ENCODE measurements at regions not wholly inside any gene's neighbourhood (a gene's known extent, or its start where the extent isn't known, plus 50 kb on each side); places are given as distances from the start of the nearest gene placed in this dataset.

GRCh38 chr3:23041918-23042696 lies 161.0 kb upstream of the UBE2E2 start:
- intact Hi-C loops (cut with micrococcal nuclease), result no loop called here
- no peak overlapping the region for H2AFZ ChIP-seq (ENCODE audit: low read depth, low read length, poor library complexity, severe bottlenecking)

DNA sequence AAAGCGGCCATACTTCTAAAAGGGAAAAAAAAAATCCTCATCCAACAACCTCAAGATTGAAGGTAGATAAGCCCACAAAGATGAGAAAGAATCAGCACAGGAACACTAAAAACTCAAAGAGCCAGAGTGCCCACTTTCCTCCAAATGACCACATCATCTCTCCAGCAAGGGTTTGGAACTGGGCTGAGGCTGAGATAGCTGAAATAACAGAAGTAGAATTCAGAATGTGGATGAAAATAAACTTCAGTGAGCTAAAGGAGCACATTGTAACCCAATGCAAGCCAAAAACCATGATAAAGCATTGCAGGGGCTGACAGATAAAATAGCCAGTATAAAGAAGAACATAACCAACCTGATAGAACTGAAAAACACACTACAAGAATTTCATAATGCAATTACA lies 158.7 kb upstream of the UBE2E2 start:
- POLR2A ChIA-PET, result no interaction called here
- intact Hi-C loops (cut with micrococcal nuclease), result no loop called here
- RAD21 ChIA-PET (ENCODE audit: low non-redundant PET in 1 of 2, low total read pairs in 2 of 2, uncharacterized antibody in 2 of 2, unreplicated experiment in 2 of 2), result no interaction called here
- CTCF ChIA-PET, result no interaction called here
- no peak for ATAC-seq
- Histone ChIP-seq H3K4me3 (replicated peaks in 1 of 2; ENCODE audit: low read depth in 1 of 2, low read length in 2 of 2) (no peak overlapping the region), H3K9me2 (ENCODE audit: insufficient read depth) (no peaks in the 10 kb centered on the region), H3K36me3 (ENCODE audit: control insufficient read depth in 1 of 2, insufficient read depth in 2 of 2, low read length in 2 of 2) (no peaks in the 10 kb centered on the region), H4K20me1 (ENCODE audit: insufficient read depth) (no peaks in the 10 kb centered on the region), H3K27me3 (ENCODE audit: insufficient read depth, low read length) (no peaks in the 10 kb centered on the region), H3K79me2 (ENCODE audit: insufficient read depth, low read length) (no peaks in the 10 kb centered on the region), H3K27ac (ENCODE audit: low read depth, low read length) (no peak overlapping the region), H2AFZ (ENCODE audit: low read depth, low read length, poor library complexity, severe bottlenecking) (no peak overlapping the region), H3K9ac (ENCODE audit: low read length) (no peak overlapping the region), H3K4me1 (ENCODE audit: control insufficient read depth in 1 of 2, insufficient read depth in 2 of 2, low read length in 2 of 2) (peaks cover 3 to 8% of the 10 kb centered on the region in 2 experiments; a peak in 3 of 4 replicates), H3K4me2 (ENCODE audit: low read length) (no peak overlapping the region), H3K9me3 (ENCODE audit: control insufficient read depth in 1 of 2, insufficient read depth in 1 of 2, low read depth in 1 of 2, low read length in 2 of 2) (no peaks in the 10 kb centered on the region)
- DNase-seq (ENCODE audit: low read depth, low spot score), result no peak
- TF ChIP-seq JUND (IDR thresholded peaks at IDR 0.05) (no peak), SIN3A (IDR thresholded peaks at IDR 0.05; ENCODE audit: low read depth) (no peak), EZH2phosphoT487 (IDR thresholded peaks at IDR 0.05; ENCODE audit: borderline replicate concordance) (no peak), ZNF274 (IDR thresholded peaks at IDR 0.05; ENCODE audit: low read depth, low read length) (no peak), CBX3 (IDR thresholded peaks at IDR 0.05; ENCODE audit: low read depth) (no peak), SRF (IDR thresholded peaks at IDR 0.05; ENCODE audit: low read depth) (no peak), FOSL1 (IDR thresholded peaks at IDR 0.05; ENCODE audit: low read depth) (no peak), EZH2 (IDR thresholded peaks at IDR 0.05) (no peak)
- TF ChIP-seq, protein P1, sequence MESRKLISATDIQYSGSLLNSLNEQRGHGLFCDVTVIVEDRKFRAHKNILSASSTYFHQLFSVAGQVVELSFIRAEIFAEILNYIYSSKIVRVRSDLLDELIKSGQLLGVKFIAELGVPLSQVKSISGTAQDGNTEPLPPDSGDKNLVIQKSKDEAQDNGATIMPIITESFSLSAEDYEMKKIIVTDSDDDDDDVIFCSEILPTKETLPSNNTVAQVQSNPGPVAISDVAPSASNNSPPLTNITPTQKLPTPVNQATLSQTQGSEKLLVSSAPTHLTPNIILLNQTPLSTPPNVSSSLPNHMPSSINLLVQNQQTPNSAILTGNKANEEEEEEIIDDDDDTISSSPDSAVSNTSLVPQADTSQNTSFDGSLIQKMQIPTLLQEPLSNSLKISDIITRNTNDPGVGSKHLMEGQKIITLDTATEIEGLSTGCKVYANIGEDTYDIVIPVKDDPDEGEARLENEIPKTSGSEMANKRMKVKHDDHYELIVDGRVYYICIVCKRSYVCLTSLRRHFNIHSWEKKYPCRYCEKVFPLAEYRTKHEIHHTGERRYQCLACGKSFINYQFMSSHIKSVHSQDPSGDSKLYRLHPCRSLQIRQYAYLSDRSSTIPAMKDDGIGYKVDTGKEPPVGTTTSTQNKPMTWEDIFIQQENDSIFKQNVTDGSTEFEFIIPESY (IDR thresholded peaks at IDR 0.05; ENCODE audit: extremely low read depth, insufficient replicate concordance, low read length), result no peak
- BruUV-seq (replicated peaks), result no TSS peak

More at GRCh38 chr3:23041918-23042696, 161.0 kb upstream of the UBE2E2 start:
- ATAC-seq (no peak), DNase-seq (ENCODE audit: low read depth, low spot score) (peak; percentile 1)
- Histone ChIP-seq H3K27me3 (ENCODE audit: insufficient read depth, low read length) (no peaks in the 10 kb centered on the region), H4K20me1 (ENCODE audit: insufficient read depth) (no peaks in the 10 kb centered on the region; the same call in 1 of the 2 replicates), H3K9me2 (ENCODE audit: insufficient read depth) (no peaks in the 10 kb centered on the region), H3K4me1 (ENCODE audit: control insufficient read depth in 1 of 2, insufficient read depth in 2 of 2, low read length in 2 of 2) (peaks cover 3 to 8% of the 10 kb centered on the region in 2 experiments; a peak in 3 of 4 replicates), H3K9me3 (ENCODE audit: control insufficient read depth in 1 of 2, insufficient read depth in 1 of 2, low read depth in 1 of 2, low read length in 2 of 2) (no peaks in the 10 kb centered on the region), H3K9ac (ENCODE audit: low read length) (no peak overlapping the region), H3K4me2 (ENCODE audit: low read length) (no peak overlapping the region), H3K27ac (ENCODE audit: low read depth, low read length) (no peak overlapping the region), H3K79me2 (ENCODE audit: insufficient read depth, low read length) (no peaks in the 10 kb centered on the region), H3K4me3 (replicated peaks in 1 of 2; ENCODE audit: low read depth in 1 of 2, low read length in 2 of 2) (no peak overlapping the region), H3K36me3 (ENCODE audit: control insufficient read depth in 1 of 2, insufficient read depth in 2 of 2, low read length in 2 of 2) (no peaks in the 10 kb centered on the region)
- POLR2A ChIA-PET, result no interaction called here
- TF ChIP-seq TCF7L2 (IDR thresholded peaks at IDR 0.05; ENCODE audit: borderline replicate concordance, extremely low read depth, insufficient read depth, insufficient read length) (no peak), POLR2AphosphoS5 (IDR thresholded peaks at IDR 0.05; ENCODE audit: low read depth, low read length) (no peak), ZFX (IDR thresholded peaks at IDR 0.05) (no peak), SIN3A (IDR thresholded peaks at IDR 0.05; ENCODE audit: low read depth) (no peak), SRF (IDR thresholded peaks at IDR 0.05; ENCODE audit: low read depth) (no peak), JUND (IDR thresholded peaks at IDR 0.05) (no peak), CEBPB (IDR thresholded peaks at IDR 0.05; ENCODE audit: low read depth) (no peak), EZH2 (IDR thresholded peaks at IDR 0.05) (no peak)
- TF ChIP-seq, protein P1 (IDR thresholded peaks at IDR 0.05; ENCODE audit: extremely low read depth, insufficient replicate concordance, low read length), result no peak
- CTCF ChIA-PET, result no interaction called here
- RAD21 ChIA-PET (ENCODE audit: low non-redundant PET in 1 of 2, low total read pairs in 2 of 2, uncharacterized antibody in 2 of 2, unreplicated experiment in 2 of 2), result no interaction called here
- BruUV-seq (replicated peaks), result no TSS peak
